Liver (tissue), 3 donors: ENCODE measurements at regions not wholly inside any gene's neighbourhood (a gene's known extent, or its start where the extent isn't known, plus 50 kb on each side); places are given as distances from the start of the nearest gene placed in this dataset.

Source experiments
- EGR1 ChIP-seq, 2 donors: IDR thresholded peaks; 2 replicates each; pipeline ENCODE4 v1.6.1; 2016 to 2018; ENCODE audit warnings: antibody characterized with exemption in 2 of 2, low read depth in 2 of 2
- GABPA ChIP-seq, 2 donors: IDR thresholded peaks in 1 of 2; conservative IDR thresholded peaks in 1 of 2; 2 replicates each; pipeline ENCODE4 v1.6.1; 2016; ENCODE audit warnings: antibody characterized with exemption in 2 of 2, mild to moderate bottlenecking in 1 of 2, moderate library complexity in 1 of 2
- HNF4A ChIP-seq, 2 donors: conservative IDR thresholded peaks; 2 replicates each; pipeline ENCODE4 v1.6.1; 2016; ENCODE audit warnings: antibody characterized with exemption in 2 of 2, mild to moderate bottlenecking in 2 of 2
- JUND ChIP-seq, 2 donors: IDR thresholded peaks; 2 replicates each; pipeline ENCODE4 v1.6.1; 2016; ENCODE audit warnings: antibody characterized with exemption in 2 of 2
- NR2F2 ChIP-seq: IDR thresholded peaks from 2 replicates; pipeline ENCODE4 v1.6.1; 2016; ENCODE audit warnings: antibody characterized with exemption
- RAD21 ChIP-seq, 2 donors: IDR thresholded peaks; 2 replicates each; pipeline ENCODE4 v1.6.1; 2016; ENCODE audit warnings: antibody characterized with exemption in 2 of 2, mild to moderate bottlenecking in 2 of 2
- RXRA ChIP-seq, 2 donors: IDR thresholded peaks; 2 replicates each; pipeline ENCODE4 v1.6.1; 2017 to 2018; ENCODE audit warnings: antibody characterized with exemption in 2 of 2, mild to moderate bottlenecking in 1 of 2
- SP1 ChIP-seq: IDR thresholded peaks from 2 replicates; pipeline ENCODE4 v1.6.1; 2018; ENCODE audit warnings: antibody characterized with exemption, mild to moderate bottlenecking
- TAF1 ChIP-seq: conservative IDR thresholded peaks from 2 replicates; pipeline ENCODE4 v1.6.1; 2016; ENCODE audit warnings: antibody characterized with exemption, mild to moderate bottlenecking
- YY1 ChIP-seq: IDR thresholded peaks from 2 replicates; pipeline ENCODE4 v1.6.1; 2016; ENCODE audit warnings: antibody characterized with exemption, mild to moderate bottlenecking
- TF ChIP-seq, protein P1 (sequence below): fragments of 150-350 bp; IDR thresholded peaks from 2 replicates; pipeline ENCODE4 v1.5.1; 2017; ENCODE audit warnings: improper control_type of control experiment, low read depth, low read length; ENCODE audit not compliant: missing input control
- TF ChIP-seq, protein P2 (sequence below): IDR thresholded peaks from 2 replicates; pipeline ENCODE4 v1.6.1; 2016; ENCODE audit warnings: antibody characterized with exemption, mild to moderate bottlenecking
- TF ChIP-seq, protein P3 (sequence below): IDR thresholded peaks from 2 replicates; pipeline ENCODE4 v1.6.1; 2016; ENCODE audit warnings: antibody characterized with exemption
- TF ChIP-seq, protein P4 (sequence below): IDR thresholded peaks from 2 replicates; pipeline ENCODE4 v1.6.1; 2016; ENCODE audit warnings: antibody characterized with exemption
- donor health status: healthy.
- donor health status: healthy.

DNA sequence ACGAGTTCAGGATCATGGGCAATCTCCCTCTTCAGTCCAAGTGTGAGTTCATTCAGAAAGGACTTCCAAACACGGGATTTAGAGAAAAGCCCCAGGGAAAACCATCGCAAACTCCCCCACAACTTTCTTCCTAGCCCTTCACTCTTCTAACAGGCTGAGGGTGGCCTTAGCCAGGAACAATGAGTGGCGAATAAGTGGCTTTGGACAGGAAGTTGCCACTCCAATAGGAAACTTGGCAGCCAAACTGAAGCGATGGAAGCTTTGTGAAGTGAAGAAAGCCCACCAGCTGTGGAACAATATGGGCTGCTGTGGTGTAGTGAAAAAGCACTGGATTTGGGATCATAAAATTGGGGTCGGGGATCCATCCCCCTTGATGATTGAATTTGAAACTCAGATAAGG, 193.2 kb downstream of the TEX36 start:
- TF ChIP-seq, protein P1, sequence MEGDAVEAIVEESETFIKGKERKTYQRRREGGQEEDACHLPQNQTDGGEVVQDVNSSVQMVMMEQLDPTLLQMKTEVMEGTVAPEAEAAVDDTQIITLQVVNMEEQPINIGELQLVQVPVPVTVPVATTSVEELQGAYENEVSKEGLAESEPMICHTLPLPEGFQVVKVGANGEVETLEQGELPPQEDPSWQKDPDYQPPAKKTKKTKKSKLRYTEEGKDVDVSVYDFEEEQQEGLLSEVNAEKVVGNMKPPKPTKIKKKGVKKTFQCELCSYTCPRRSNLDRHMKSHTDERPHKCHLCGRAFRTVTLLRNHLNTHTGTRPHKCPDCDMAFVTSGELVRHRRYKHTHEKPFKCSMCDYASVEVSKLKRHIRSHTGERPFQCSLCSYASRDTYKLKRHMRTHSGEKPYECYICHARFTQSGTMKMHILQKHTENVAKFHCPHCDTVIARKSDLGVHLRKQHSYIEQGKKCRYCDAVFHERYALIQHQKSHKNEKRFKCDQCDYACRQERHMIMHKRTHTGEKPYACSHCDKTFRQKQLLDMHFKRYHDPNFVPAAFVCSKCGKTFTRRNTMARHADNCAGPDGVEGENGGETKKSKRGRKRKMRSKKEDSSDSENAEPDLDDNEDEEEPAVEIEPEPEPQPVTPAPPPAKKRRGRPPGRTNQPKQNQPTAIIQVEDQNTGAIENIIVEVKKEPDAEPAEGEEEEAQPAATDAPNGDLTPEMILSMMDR, result no peak
- TF ChIP-seq TAF1 (no peak), RXRA (IDR thresholded peaks at IDR 0.05) (no peak), JUND (IDR thresholded peaks at IDR 0.05) (no peak), SP1 (no peak), EGR1 (IDR thresholded peaks at IDR 0.05; ENCODE audit: low read depth in 2 of 2) (no peak), YY1 (no peak), HNF4A (conservative IDR thresholded peaks at IDR 0.05) (no peak), GABPA (IDR thresholded peaks at IDR 0.05 in 1 of 2, conservative IDR thresholded peaks at IDR 0.05 in 1 of 2) (no peak), RAD21 (IDR thresholded peaks at IDR 0.05) (no peak), NR2F2 (no peak)
- TF ChIP-seq, protein P2, sequence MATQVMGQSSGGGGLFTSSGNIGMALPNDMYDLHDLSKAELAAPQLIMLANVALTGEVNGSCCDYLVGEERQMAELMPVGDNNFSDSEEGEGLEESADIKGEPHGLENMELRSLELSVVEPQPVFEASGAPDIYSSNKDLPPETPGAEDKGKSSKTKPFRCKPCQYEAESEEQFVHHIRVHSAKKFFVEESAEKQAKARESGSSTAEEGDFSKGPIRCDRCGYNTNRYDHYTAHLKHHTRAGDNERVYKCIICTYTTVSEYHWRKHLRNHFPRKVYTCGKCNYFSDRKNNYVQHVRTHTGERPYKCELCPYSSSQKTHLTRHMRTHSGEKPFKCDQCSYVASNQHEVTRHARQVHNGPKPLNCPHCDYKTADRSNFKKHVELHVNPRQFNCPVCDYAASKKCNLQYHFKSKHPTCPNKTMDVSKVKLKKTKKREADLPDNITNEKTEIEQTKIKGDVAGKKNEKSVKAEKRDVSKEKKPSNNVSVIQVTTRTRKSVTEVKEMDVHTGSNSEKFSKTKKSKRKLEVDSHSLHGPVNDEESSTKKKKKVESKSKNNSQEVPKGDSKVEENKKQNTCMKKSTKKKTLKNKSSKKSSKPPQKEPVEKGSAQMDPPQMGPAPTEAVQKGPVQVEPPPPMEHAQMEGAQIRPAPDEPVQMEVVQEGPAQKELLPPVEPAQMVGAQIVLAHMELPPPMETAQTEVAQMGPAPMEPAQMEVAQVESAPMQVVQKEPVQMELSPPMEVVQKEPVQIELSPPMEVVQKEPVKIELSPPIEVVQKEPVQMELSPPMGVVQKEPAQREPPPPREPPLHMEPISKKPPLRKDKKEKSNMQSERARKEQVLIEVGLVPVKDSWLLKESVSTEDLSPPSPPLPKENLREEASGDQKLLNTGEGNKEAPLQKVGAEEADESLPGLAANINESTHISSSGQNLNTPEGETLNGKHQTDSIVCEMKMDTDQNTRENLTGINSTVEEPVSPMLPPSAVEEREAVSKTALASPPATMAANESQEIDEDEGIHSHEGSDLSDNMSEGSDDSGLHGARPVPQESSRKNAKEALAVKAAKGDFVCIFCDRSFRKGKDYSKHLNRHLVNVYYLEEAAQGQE, result no peak
- TF ChIP-seq, protein P3, sequence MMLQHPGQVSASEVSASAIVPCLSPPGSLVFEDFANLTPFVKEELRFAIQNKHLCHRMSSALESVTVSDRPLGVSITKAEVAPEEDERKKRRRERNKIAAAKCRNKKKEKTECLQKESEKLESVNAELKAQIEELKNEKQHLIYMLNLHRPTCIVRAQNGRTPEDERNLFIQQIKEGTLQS, result no peak
- TF ChIP-seq, protein P4, sequence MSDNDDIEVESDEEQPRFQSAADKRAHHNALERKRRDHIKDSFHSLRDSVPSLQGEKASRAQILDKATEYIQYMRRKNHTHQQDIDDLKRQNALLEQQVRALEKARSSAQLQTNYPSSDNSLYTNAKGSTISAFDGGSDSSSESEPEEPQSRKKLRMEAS, result no peak
